A549 (cell line): ENCODE measurements at regions not wholly inside any gene's neighbourhood (a gene's known extent, or its start where the extent isn't known, plus 50 kb on each side); places are given as distances from the start of the nearest gene placed in this dataset.

Experiments used
- ATAC-seq, 2 experiments: fragments of 200-7000 bp in 1 of 2; fragments of >200 bp in 1 of 2; cut with Nextera tagmentation in 1 of 2; cut with Tn5 transposase in 1 of 2; 3 replicates each; pipeline versions ENCODE4 v1.8.0 to v1.9.1; 2018 to 2020; ENCODE audit warnings: mild to moderate bottlenecking in 1 of 2, moderate library complexity in 1 of 2
- CTCF ChIA-PET: fragments of 300-600 bp; sonication (Branson Sonifier 250); formaldehyde crosslinking; extraction: SDS; loops from one replicate; lab custom pipeline; 2021; ENCODE audit warnings: antibody characterized with exemption, inconsistent platforms; lab: Yijun Ruan, JAX
- POLR2A ChIA-PET: fragments of 350-600 bp; formaldehyde crosslinking; extraction: SDS; loops from one replicate; lab custom pipeline; 2021; ENCODE audit warnings: antibody characterized with exemption, inconsistent platforms; lab: Yijun Ruan, JAX
- DNase-seq, 2 experiments: peaks; one replicate each; pipeline versions ENCODE4 v3.0.0 to v3.0.0-alpha.2; 2011 to 2016; ENCODE audit warnings: low read depth in 1 of 2, low spot score in 1 of 2
- FAIRE-seq: peaks from 2 replicates; lab custom pipeline; 2011; peaks lifted over from hg19 to GRCh38; lab: Jason Lieb, UNC
- H3K27ac ChIP-seq, 2 experiments: fragments of >200 bp; sonication (Bioruptor Twin); formaldehyde crosslinking; 3 replicates each; pipeline ENCODE4 v1.5.1; 2016 to 2017
- H3K4me1 ChIP-seq: fragments of >200 bp; sonication (Bioruptor Twin); formaldehyde crosslinking; 3 replicates; pipeline ENCODE4 v1.6.1; 2016
- H3K4me2 ChIP-seq: fragments of >200 bp; sonication (Bioruptor Twin); formaldehyde crosslinking; 3 replicates; pipeline ENCODE4 v1.6.1; 2016
- H3K4me3 ChIP-seq: fragments of >200 bp; sonication (Bioruptor Twin); formaldehyde crosslinking; 3 replicates; pipeline ENCODE4 v1.5.1; 2016
- H3K9me3 ChIP-seq: fragments of >200 bp; sonication (Bioruptor Twin); formaldehyde crosslinking; 3 replicates; pipeline ENCODE4 v1.6.1; 2016
- BHLHE40 ChIP-seq: IDR thresholded peaks from 2 replicates; pipeline ENCODE4 v1.6.1; 2012; ENCODE audit warnings: low read depth, low read length, inconsistent platforms
- CEBPB ChIP-seq, 2 experiments: fragments of >200 bp in 1 of 2; sonication (Bioruptor Twin) in 1 of 2; formaldehyde crosslinking in 1 of 2; IDR thresholded peaks; 2 replicates each; pipeline ENCODE4 v1.6.1; 2012 to 2016
- CHD2 ChIP-seq: fragments of 150-350 bp; IDR thresholded peaks from 2 replicates; pipeline ENCODE4 v1.6.1; 2014; ENCODE audit warnings: low read length; ENCODE audit not compliant: partially characterized antibody
- EHF ChIP-seq: fragments of 250-450 bp; sonication (Bioruptor Pico); IDR thresholded peaks from 2 replicates; pipeline ENCODE4 v1.5.0; 2020; ENCODE audit warnings: mild to moderate bottlenecking
- EP300 ChIP-seq, 2 experiments: fragments of >200 bp; sonication (Bioruptor Twin); formaldehyde crosslinking; IDR thresholded peaks; 2 replicates in 1 of 2; 3 replicates in 1 of 2; pipeline ENCODE4 v1.6.1; 2016 to 2017
- FOSL2 ChIP-seq, 2 experiments: fragments of 450-650 bp in 1 of 2; fragments of >200 bp in 1 of 2; sonication (Bioruptor Twin) in 1 of 2; formaldehyde crosslinking; IDR thresholded peaks; 2 replicates each; pipeline versions ENCODE4 v1.5.0 to v1.6.1; 2016 to 2020; ENCODE audit warnings: mild to moderate bottlenecking in 1 of 2, moderate library complexity in 1 of 2
- GATA3 ChIP-seq: IDR thresholded peaks from 2 replicates; pipeline ENCODE4 v1.6.1; 2012; ENCODE audit warnings: borderline replicate concordance
- HDAC2 ChIP-seq: fragments of 200-600 bp; sonication (generic); IDR thresholded peaks from 2 replicates; pipeline ENCODE4 v1.6.1; 2016
- HEYL ChIP-seq: fragments of 250-450 bp; sonication (Bioruptor Pico); IDR thresholded peaks from 2 replicates; pipeline ENCODE4 v1.8.0; 2021; ENCODE audit warnings: mild to moderate bottlenecking, moderate library complexity
- HOXA7 ChIP-seq: fragments of 250-450 bp; sonication (Bioruptor Pico); IDR thresholded peaks from 2 replicates; pipeline ENCODE4 v1.5.0; 2020; ENCODE audit warnings: mild to moderate bottlenecking, moderate library complexity
- HOXB13 ChIP-seq: fragments of 250-450 bp; sonication (Bioruptor Pico); IDR thresholded peaks from 2 replicates; pipeline ENCODE4 v1.5.0; 2020; ENCODE audit warnings: low read depth, mild to moderate bottlenecking, moderate library complexity
- JUN ChIP-seq, 2 experiments: fragments of >200 bp; sonication (Bioruptor Twin); formaldehyde crosslinking; IDR thresholded peaks; 2 replicates in 1 of 2; 3 replicates in 1 of 2; pipeline ENCODE4 v1.6.1; 2016 to 2017
- KDM1A ChIP-seq: fragments of 200-600 bp; sonication (generic); IDR thresholded peaks from 2 replicates; pipeline ENCODE4 v1.6.1; 2016; ENCODE audit warnings: low read depth, mild to moderate bottlenecking
- KDM5A ChIP-seq: fragments of 200-600 bp; sonication (generic); IDR thresholded peaks from 2 replicates; pipeline ENCODE4 v1.6.1; 2016; ENCODE audit warnings: antibody characterized with exemption, mild to moderate bottlenecking
- MAFK ChIP-seq: fragments of 450-650 bp; IDR thresholded peaks from 2 replicates; pipeline ENCODE4 v1.6.1; 2014; ENCODE audit not compliant: partially characterized antibody
- MYC ChIP-seq: IDR thresholded peaks from 2 replicates; pipeline ENCODE4 v1.6.1; 2012; ENCODE audit warnings: mild to moderate bottlenecking, inconsistent platforms, low read length, improper control_type of control experiment, borderline replicate concordance
- NFE2L2 ChIP-seq: fragments of 150-350 bp; conservative IDR thresholded peaks from 2 replicates; pipeline ENCODE4 v1.6.1; 2014; ENCODE audit warnings: low read length
- PHF8 ChIP-seq: fragments of 200-600 bp; sonication (generic); IDR thresholded peaks from 2 replicates; pipeline ENCODE4 v1.6.1; 2016; ENCODE audit warnings: low read depth, mild to moderate bottlenecking, antibody characterized with exemption, moderate library complexity, borderline replicate concordance
- POLR2AphosphoS2 ChIP-seq: conservative IDR thresholded peaks from 2 replicates; pipeline ENCODE4 v1.6.1; 2012; ENCODE audit warnings: low read length, improper control_type of control experiment, inconsistent platforms
- RAD21 ChIP-seq, 2 experiments: fragments of >200 bp in 1 of 2; sonication (Bioruptor Twin) in 1 of 2; formaldehyde crosslinking in 1 of 2; IDR thresholded peaks in 1 of 2; conservative IDR thresholded peaks in 1 of 2; 2 replicates in 1 of 2; 3 replicates in 1 of 2; pipeline ENCODE4 v1.6.1; 2012 to 2018; ENCODE audit warnings: inconsistent platforms in 1 of 2
- RFX5 ChIP-seq: fragments of 450-650 bp; IDR thresholded peaks from 2 replicates; pipeline ENCODE4 v1.7.1; 2014; ENCODE audit warnings: antibody characterized with exemption, mild to moderate bottlenecking, moderate library complexity
- SREBF2 ChIP-seq: fragments of 450-650 bp; IDR thresholded peaks from 2 replicates; pipeline ENCODE4 v1.6.1; 2014; ENCODE audit warnings: mild to moderate bottlenecking, moderate library complexity
- TFCP2L1 ChIP-seq: fragments of 250-450 bp; sonication (Bioruptor Pico); IDR thresholded peaks from 2 replicates; pipeline ENCODE4 v1.5.0; 2021; ENCODE audit warnings: mild to moderate bottlenecking
- TP53 ChIP-seq: fragments of 250-450 bp; sonication (Bioruptor Pico); IDR thresholded peaks from 2 replicates; pipeline ENCODE4 v1.5.0; 2021; ENCODE audit warnings: mild to moderate bottlenecking, moderate library complexity
- ZC3H11A ChIP-seq: fragments of 450-650 bp; IDR thresholded peaks from 2 replicates; pipeline ENCODE4 v1.6.1; 2014; ENCODE audit warnings: antibody characterized with exemption, mild to moderate bottlenecking
- WGBS: methylation state at CpG from one replicate; pipeline ENCODE4 v1.1.6; 2017; ENCODE audit errors: missing lambda C conversion rate; 5-methylcytosine and 5-hydroxymethylcytosine counted together
- TF ChIP-seq, protein P1 (sequence below): fragments of >200 bp; sonication (Bioruptor Twin); formaldehyde crosslinking; IDR thresholded peaks from 2 replicates; pipeline ENCODE4 v1.6.1; 2016
- TF ChIP-seq, protein P2 (sequence below): fragments of 200-600 bp; sonication (generic); IDR thresholded peaks from 2 replicates; pipeline ENCODE4 v1.6.1; 2016; ENCODE audit warnings: antibody characterized with exemption, mild to moderate bottlenecking, moderate library complexity
- TF ChIP-seq, protein P3 (sequence below): fragments of 150-350 bp; IDR thresholded peaks from 2 replicates; pipeline ENCODE4 v1.6.1; 2014; ENCODE audit warnings: low read depth, mild to moderate bottlenecking, low read length

DNA sequence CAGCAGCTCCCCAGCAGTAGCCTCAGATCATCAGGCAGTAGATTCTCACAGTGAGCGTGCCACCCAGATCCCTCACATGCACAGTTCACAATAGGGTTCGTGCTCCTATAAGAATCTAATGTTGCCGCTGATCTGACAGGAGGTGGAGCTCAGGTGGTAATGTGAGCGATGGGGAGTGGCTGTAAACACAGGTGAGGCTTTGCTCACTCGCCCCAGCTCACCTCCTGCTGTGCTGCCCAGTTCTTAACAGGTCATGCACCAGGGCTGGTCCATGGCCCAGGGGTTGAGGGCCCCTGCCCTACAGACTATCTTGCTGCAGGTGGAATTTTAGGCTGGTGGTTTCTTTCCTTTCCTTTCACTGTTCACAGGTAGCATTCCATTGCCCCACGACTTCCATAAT, 100.2 kb downstream of the MRPL36 start:
- ATAC-seq = no peak
- no peak overlapping the region for H3K4me2 ChIP-seq
- DNase-seq = no peak
- no peak overlapping the region for H3K27ac ChIP-seq
- CTCF ChIA-PET = interaction anchor here (1.3 kb wide), 1 partner anchor 15 kb away, joined by 4 read pairs; no protein-coding TSS in a partner anchor
- no peak overlapping the region for H3K4me3 ChIP-seq
- WGBS = 11% methylated on average over 6 of the region's 6 CpGs
- no peaks in the 10 kb centered on the region for H3K9me3 ChIP-seq
- H3K4me1 ChIP-seq = no peaks in the 10 kb centered on the region
- no peak for FAIRE-seq
- POLR2A ChIA-PET = no interaction called here
- TF ChIP-seq TP53 (CRISPR knock-in tag) = no peak
- no peak for TF ChIP-seq FOSL2 (IDR thresholded peaks at IDR 0.05)
- no peak for TF ChIP-seq FOSL2 (CRISPR knock-in tag; IDR thresholded peaks at IDR 0.05)
- TF ChIP-seq EP300 (IDR thresholded peaks at IDR 0.05) = no peak
- TF ChIP-seq PHF8 = no peak
- TF ChIP-seq, protein P1, sequence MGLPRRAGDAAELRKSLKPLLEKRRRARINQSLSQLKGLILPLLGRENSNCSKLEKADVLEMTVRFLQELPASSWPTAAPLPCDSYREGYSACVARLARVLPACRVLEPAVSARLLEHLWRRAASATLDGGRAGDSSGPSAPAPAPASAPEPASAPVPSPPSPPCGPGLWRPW = no peak
- TF ChIP-seq, protein P2, sequence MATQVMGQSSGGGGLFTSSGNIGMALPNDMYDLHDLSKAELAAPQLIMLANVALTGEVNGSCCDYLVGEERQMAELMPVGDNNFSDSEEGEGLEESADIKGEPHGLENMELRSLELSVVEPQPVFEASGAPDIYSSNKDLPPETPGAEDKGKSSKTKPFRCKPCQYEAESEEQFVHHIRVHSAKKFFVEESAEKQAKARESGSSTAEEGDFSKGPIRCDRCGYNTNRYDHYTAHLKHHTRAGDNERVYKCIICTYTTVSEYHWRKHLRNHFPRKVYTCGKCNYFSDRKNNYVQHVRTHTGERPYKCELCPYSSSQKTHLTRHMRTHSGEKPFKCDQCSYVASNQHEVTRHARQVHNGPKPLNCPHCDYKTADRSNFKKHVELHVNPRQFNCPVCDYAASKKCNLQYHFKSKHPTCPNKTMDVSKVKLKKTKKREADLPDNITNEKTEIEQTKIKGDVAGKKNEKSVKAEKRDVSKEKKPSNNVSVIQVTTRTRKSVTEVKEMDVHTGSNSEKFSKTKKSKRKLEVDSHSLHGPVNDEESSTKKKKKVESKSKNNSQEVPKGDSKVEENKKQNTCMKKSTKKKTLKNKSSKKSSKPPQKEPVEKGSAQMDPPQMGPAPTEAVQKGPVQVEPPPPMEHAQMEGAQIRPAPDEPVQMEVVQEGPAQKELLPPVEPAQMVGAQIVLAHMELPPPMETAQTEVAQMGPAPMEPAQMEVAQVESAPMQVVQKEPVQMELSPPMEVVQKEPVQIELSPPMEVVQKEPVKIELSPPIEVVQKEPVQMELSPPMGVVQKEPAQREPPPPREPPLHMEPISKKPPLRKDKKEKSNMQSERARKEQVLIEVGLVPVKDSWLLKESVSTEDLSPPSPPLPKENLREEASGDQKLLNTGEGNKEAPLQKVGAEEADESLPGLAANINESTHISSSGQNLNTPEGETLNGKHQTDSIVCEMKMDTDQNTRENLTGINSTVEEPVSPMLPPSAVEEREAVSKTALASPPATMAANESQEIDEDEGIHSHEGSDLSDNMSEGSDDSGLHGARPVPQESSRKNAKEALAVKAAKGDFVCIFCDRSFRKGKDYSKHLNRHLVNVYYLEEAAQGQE = no peak
- no peak for TF ChIP-seq BHLHE40
- no peak for TF ChIP-seq RAD21 (conservative IDR thresholded peaks at IDR 0.05 in 1 of 2, IDR thresholded peaks at IDR 0.05 in 1 of 2)
- TF ChIP-seq KDM1A = no peak
- no peak for TF ChIP-seq KDM5A
- TF ChIP-seq, protein P3, sequence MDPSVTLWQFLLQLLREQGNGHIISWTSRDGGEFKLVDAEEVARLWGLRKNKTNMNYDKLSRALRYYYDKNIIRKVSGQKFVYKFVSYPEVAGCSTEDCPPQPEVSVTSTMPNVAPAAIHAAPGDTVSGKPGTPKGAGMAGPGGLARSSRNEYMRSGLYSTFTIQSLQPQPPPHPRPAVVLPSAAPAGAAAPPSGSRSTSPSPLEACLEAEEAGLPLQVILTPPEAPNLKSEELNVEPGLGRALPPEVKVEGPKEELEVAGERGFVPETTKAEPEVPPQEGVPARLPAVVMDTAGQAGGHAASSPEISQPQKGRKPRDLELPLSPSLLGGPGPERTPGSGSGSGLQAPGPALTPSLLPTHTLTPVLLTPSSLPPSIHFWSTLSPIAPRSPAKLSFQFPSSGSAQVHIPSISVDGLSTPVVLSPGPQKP = no peak
- TF ChIP-seq POLR2AphosphoS2 = no peak

DNA sequence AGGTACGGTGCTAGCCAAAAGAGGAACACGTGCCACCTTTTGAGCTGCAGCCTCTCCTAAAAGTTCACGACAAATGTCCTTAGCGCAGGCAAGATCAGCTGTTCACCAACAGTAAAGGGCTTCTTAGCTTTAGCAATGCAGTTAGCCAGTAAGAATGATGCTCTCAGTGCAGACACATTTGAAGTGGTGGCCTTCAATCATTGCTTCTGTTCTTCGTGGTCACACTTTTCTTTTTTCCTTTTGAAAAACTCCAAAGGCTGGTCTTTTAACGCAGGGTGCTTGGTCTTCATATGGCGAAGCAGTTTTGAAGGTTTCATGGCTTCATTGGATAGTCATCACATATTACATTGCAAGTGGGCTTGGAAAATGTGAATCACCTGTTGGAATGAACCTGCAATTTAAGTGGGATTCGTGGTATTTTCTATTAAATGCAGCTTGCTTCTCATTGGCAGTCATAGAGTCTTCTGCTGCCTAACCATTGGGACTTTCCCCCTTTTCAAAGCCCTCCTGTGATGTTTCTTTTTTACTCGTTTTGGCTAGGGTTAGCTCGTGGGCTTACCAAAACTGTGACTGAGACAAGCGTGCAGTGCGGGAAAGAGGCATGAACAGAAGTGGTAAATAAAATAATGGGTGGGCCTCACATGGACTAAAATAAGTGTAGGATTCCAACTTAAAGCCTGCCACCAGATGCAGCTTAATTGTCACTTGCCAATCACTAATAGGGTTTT, 100.9 kb downstream of the MRPL36 start:
- TF ChIP-seq RFX5 = no peak
- TF ChIP-seq, protein P3 = no peak
- no peak for TF ChIP-seq HEYL
- no peak for TF ChIP-seq JUN (IDR thresholded peaks at IDR 0.05)
- TF ChIP-seq HDAC2 = no peak
- TF ChIP-seq MYC = no peak
- TF ChIP-seq MAFK = no peak
- TF ChIP-seq TFCP2L1 (CRISPR knock-in tag) = no peak
- TF ChIP-seq POLR2AphosphoS2 = no peak
- no peak for TF ChIP-seq HOXB13 (CRISPR knock-in tag)
- TF ChIP-seq PHF8 = no peak
- no peak for TF ChIP-seq SREBF2
- no peak for TF ChIP-seq EHF (CRISPR knock-in tag)
- TF ChIP-seq BHLHE40 = no peak
- no peak for TF ChIP-seq ZC3H11A
- no peak for TF ChIP-seq CEBPB (IDR thresholded peaks at IDR 0.05)
- TF ChIP-seq NFE2L2 = no peak
- no peak for TF ChIP-seq HOXA7 (CRISPR knock-in tag)
- no peak for TF ChIP-seq CHD2
- TF ChIP-seq GATA3 = no peak

More for the DNA sequence above, 100.9 kb downstream of the MRPL36 start:
- Histone ChIP-seq H3K4me1 (no peaks in the 10 kb centered on the region), H3K4me2 (no peak overlapping the region), H3K27ac (no peak overlapping the region), H3K9me3 (0 out of 3 replicates have a peak, but pooled peaks cover 3% of the 10 kb centered on the region), H3K4me3 (no peak overlapping the region)
- FAIRE-seq (no peak), ATAC-seq (no peak), DNase-seq (no peak)
- 25% methylated on average over 12 of the region's 12 CpGs for WGBS
- ChIA-PET CTCF (interaction anchor here (1.3 kb wide), 1 partner anchor 15 kb away, joined by 4 read pairs; no protein-coding TSS in a partner anchor), POLR2A (no interaction called here)
